ENCODE measurements at regions not wholly inside any gene's neighbourhood (a gene's known extent, or its start where the extent isn't known, plus 50 kb on each side); places are given as distances from the start of the nearest gene placed in this dataset.
"Not testable (repeated sequence)": the region's sequence is repeated elsewhere in the genome, so short reads cannot be mapped to it uniquely, and the experiment has no call there.

DNA sequence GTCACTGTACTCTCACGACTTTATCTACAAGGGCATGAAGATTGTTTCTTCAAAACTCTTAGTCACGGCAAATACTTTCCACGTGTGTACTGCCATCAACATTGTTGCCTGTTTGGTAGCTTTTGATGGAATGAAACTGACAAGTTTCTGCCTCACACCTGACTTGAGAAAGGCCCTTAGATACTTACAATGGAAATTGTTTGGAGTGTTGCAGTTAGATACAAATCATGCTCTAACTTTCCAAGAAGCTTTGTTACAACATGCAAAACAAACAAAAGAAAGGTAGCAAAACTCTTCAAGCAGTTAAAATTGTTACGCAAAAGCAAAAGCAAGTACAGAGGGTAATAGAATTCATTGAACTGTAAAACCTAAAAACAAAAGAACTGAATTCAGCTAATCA, 91.1 kb upstream of the TLE4 start:
- no peak for DNase-seq (ENCODE audit: extremely low spot score)
- CTCF ChIA-PET = interaction anchor here (0.6 to 1.4 kb wide), 7 partner anchors 10 to 226 kb away, joined by 3 to 6 read pairs (median 3); no protein-coding TSS in a partner anchor
- no peak for TF ChIP-seq CTBP1 (IDR thresholded peaks at IDR 0.05; ENCODE audit: borderline replicate concordance)
- TF ChIP-seq ARNT (IDR thresholded peaks at IDR 0.05) = no peak
- POLR2A ChIA-PET = interaction anchor here (1.3 to 2.7 kb wide), 3 partner anchors 79 to 227 kb away, joined by 4 to 34 read pairs (median 4); partner anchors contain the start of gene TLE4

DNA sequence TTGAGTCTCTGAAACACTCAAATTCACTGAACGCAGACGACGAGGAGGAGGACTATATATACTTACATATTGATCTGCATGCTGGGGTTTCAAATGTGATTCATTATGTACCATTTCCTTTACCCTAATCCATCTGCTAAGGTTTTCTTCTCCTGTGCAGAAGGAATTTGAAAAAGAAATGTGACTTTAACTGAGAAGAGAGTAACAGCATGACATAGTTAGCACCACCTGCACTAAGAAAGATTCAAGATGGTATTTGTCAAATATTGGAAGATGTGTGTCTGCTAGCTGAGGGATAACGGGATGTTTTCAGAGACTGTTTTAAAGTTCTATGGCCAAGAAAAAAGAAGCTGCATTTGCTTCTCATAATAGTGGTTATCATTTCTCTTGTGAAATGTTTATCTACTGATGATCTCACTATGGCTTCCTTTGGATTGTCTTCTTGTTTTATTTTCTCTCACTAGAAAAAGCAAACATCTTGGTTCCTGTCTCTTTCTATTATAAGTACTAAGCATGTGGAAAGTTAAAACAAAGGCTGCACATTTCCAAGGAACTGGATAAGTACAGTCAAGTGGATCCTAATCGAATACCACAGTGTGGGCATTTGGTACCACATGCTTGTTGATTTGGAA, 89.8 kb upstream of the TLE4 start:
- TF ChIP-seq LEF1 (IDR thresholded peaks at IDR 0.05; ENCODE audit: borderline replicate concordance) = no peak
- TF ChIP-seq FOXA1 (IDR thresholded peaks at IDR 0.05) = no peak
- TF ChIP-seq ZNF384 (IDR thresholded peaks at IDR 0.05) = no peak
- TF ChIP-seq BHLHE40 (IDR thresholded peaks at IDR 0.05; ENCODE audit: borderline replicate concordance) = no peak
- POLR2A ChIA-PET = interaction anchor here (1.2 to 2.7 kb wide), 3 partner anchors 10 to 90 kb away, joined by 3 to 34 read pairs (median 4); partner anchors contain the start of gene TLE4
- CTCF ChIA-PET = interaction anchor here (0.8 kb wide), 1 partner anchor 227 kb away, joined by 4 read pairs; no protein-coding TSS in a partner anchor
- no peak for DNase-seq (ENCODE audit: extremely low spot score)

DNA sequence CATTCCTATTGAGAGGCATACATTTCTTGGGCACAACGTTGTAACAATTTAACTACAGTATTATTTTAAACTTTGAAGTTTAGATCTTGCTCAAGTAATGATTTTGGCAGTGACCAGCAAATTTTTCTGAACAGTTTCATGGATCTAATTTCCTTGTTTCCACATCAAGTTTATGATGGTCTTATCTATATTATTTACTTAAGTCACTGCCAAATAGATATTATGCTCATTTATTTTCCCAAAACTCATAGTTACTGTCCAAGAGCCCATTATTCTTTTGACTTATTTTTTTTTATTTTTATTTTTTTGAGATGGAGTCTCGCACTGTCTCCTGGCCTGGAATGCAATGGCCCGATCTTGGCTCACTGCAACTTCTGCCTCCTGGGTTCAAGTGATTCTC, 86.5 kb upstream of the TLE4 start:
- DNase-seq (ENCODE audit: extremely low spot score) = no peak
- ChIA-PET POLR2A (no interaction called here), CTCF (no interaction called here)
- no peak for TF ChIP-seq L3MBTL2 (conservative IDR thresholded peaks at IDR 0.05)
- no peak for TF ChIP-seq FOXA1 (IDR thresholded peaks at IDR 0.05)
- no peak for TF ChIP-seq SUZ12 (IDR thresholded peaks at IDR 0.05)
- no peak for TF ChIP-seq HDGF (IDR thresholded peaks at IDR 0.05; ENCODE audit: borderline replicate concordance)
- TF ChIP-seq FOXK2 (IDR thresholded peaks at IDR 0.05) = no peak
- no peak for TF ChIP-seq ZNF384 (IDR thresholded peaks at IDR 0.05)
- no peak for TF ChIP-seq ARNT (IDR thresholded peaks at IDR 0.05)
- TF ChIP-seq SP1 (IDR thresholded peaks at IDR 0.05) = no peak
- TF ChIP-seq NFRKB (IDR thresholded peaks at IDR 0.05) = no peak
- TF ChIP-seq LEF1 (IDR thresholded peaks at IDR 0.05; ENCODE audit: borderline replicate concordance) = no peak
- TF ChIP-seq, protein P1, sequence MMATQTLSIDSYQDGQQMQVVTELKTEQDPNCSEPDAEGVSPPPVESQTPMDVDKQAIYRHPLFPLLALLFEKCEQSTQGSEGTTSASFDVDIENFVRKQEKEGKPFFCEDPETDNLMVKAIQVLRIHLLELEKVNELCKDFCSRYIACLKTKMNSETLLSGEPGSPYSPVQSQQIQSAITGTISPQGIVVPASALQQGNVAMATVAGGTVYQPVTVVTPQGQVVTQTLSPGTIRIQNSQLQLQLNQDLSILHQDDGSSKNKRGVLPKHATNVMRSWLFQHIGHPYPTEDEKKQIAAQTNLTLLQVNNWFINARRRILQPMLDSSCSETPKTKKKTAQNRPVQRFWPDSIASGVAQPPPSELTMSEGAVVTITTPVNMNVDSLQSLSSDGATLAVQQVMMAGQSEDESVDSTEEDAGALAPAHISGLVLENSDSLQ (IDR thresholded peaks at IDR 0.05) = no peak

DNA sequence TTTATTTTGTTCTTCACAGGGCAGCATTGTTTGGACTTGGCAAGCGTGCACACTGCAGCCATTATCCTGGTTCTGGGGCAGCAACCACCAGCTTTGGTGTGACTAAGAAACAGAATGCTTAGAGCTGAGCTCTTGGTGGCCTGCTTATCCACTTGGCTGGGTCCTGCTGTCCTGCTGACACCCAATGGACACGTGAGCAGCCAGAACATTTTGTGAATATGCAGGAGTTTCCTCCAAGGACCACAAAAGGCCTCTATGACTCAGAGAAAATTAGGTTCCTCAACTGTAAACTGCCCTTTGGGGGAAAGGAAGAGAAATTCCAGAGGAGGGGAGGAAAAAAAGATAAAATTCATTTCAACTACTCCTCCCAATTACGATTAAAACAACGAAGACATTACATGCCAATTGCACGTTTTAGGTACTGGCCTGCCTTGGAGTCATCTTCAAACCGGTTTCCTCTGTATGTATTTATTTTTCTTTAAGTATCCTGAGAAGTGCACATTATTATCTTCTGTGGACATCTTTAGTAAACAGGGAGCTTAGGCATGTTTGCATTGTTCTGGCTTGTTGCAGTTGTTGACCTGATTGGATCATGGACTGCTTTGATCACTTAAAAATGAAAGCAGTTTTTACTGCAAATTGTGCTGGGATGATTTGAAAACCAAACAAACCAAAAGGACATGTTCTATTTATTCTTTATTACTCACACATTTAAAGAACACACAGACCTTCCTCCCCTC, 82.3 kb upstream of the TLE4 start:
- no peak for DNase-seq (ENCODE audit: extremely low spot score)
- ChIA-PET CTCF (interaction anchor here (1.1 kb wide), 1 partner anchor 11 kb away, joined by 4 read pairs; no protein-coding TSS in a partner anchor), POLR2A (interaction anchor here (4.3 kb wide), 1 partner anchor 82 kb away, joined by 28 read pairs; the partner anchor contains the start of gene TLE4)
- 0 out of 2 replicates have a peak, but pooled peaks have one; percentile 20 for TF ChIP-seq FOXK2 (IDR thresholded peaks at IDR 0.05)
- TF ChIP-seq L3MBTL2 (conservative IDR thresholded peaks at IDR 0.05) = no peak
- TF ChIP-seq FOXA1 (IDR thresholded peaks at IDR 0.05) = peak; percentile 72

DNA sequence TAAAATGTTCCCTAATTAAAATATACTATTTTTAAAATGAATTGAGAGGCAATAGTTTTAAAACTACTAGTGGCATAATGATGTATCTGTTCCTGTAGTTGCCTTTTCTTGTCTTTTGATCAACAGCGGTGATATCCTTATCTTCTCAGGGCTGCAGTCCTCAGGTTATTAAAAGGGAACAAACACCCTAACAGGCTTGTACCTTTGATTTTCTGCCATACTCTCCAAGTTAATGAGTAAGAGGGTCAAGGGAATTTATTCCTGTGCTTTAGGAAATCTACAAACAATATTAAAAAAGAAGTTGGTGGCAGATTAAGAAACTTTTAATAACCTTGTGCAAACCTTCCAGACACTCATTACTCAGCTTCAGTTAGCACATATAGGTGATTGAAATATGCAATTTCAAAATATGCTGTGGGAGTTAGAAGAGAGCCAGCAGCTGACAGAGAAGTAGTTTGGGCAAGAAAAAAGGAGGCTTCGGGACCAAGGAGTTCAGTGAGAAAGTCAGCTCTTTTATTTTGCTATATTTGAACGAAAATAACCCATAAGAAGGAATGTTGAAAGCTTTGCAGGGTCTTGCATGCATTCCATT, 81.0 kb upstream of the TLE4 start:
- ChIA-PET CTCF (interaction anchor here (0.6 to 1.5 kb wide), 3 partner anchors 10 to 76 kb away, joined by 3 to 10 read pairs (median 3); no protein-coding TSS in a partner anchor), POLR2A (interaction anchor here (4.3 kb wide), 1 partner anchor 81 kb away, joined by 28 read pairs; the partner anchor contains the start of gene TLE4)
- no peak for DNase-seq (ENCODE audit: extremely low spot score)
- TF ChIP-seq SP1 (IDR thresholded peaks at IDR 0.05) (no peak), LEF1 (IDR thresholded peaks at IDR 0.05; ENCODE audit: borderline replicate concordance) (no peak), TARDBP (IDR thresholded peaks at IDR 0.05) (no peak)

DNA sequence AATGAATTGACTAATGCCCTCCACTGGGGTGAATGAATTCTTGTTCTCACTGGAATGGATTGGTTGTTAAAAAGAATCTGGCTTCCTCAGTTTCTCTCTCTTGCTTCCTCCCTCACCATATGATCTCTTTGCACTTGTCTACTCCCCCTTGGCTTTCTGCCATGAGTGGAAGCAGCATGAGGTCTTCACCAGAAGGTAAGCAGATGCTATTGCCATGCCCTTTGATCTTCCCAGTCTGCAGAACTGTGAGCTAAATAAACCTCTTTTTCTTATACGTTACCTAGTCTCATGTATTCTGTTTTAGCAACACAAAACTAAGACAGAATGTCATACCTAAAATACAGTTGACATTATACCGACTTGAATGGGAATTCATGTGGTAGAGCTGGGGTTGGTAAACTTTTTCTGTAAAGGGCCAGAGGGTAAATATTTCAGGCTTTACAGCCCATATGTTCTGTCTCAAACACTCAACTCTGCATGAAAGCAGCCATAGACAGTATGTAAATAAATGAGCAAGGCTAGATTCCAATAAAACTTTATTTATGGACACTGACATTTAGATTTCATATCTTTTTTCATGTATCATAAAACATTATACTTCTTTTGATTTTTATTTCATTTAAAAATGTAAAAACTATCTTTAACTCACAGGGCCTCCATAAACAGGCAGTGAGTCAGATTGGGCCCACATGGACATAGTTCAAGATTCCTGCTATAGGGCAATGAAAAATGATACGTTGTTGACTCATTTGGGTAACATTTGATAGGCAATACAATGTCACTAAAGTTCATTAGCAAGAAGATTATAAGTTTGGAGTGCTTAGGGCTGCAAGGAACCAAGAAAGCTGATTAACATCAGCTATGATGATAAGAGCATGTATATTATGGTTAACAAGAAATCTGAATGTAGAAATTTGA, 79.4 kb upstream of the TLE4 start:
- DNase-seq (ENCODE audit: extremely low spot score) = no peak

DNA sequence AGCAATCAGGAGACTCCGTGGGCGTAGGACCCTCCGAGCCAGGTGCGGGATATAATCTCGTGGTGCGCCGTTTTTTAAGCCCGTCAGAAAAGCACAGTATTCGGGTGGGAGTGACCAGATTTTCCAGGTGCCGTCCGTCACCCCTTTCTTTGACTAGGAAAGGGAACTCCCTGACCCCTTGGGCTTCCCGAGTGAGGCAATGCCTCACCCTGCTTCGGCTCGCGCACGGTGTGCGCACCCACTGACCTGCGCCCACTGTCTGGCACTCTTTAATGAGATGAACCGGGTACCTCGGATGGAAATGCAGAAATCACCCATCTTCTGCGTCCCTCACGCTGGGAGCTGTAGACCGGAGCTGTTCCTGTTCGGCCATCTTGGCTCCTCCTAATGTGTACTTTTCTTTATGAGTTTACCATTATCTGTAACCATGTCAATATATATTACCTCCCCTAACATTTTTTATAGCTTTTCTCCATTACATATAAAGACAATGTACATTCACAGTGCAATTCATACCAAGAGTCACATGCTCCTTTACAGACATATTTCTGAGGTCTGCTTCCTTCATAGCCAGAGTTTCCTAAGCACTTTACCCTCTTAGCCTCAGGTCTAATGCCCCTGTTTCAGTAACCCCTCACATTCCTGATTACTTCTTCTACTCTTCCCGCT, 71.4 kb upstream of the TLE4 start:
- CTCF ChIA-PET; DNase-seq (ENCODE audit: extremely low spot score); POLR2A ChIA-PET: not testable (repeated sequence)

More for the DNA sequence above, 79.4 kb upstream of the TLE4 start:
- POLR2A ChIA-PET = interaction anchor here (4.3 kb wide), 1 partner anchor 79 kb away, joined by 28 read pairs; the partner anchor contains the start of gene TLE4
- TF ChIP-seq FOXM1 (IDR thresholded peaks at IDR 0.05; ENCODE audit: borderline replicate concordance) = 0 out of 2 replicates have a peak, but pooled peaks have one; percentile 3
- TF ChIP-seq, protein P1 (IDR thresholded peaks at IDR 0.05) = peak; percentile 73
- TF ChIP-seq NFRKB (IDR thresholded peaks at IDR 0.05) = no peak
- CTCF ChIA-PET = interaction anchor here (1.5 kb wide), 1 partner anchor 14 kb away, joined by 10 read pairs; no protein-coding TSS in a partner anchor
